ENCODE measurements at regions not wholly inside any gene's neighbourhood (a gene's known extent, or its start where the extent isn't known, plus 50 kb on each side); places are given as distances from the start of the nearest gene placed in this dataset.

DNA sequence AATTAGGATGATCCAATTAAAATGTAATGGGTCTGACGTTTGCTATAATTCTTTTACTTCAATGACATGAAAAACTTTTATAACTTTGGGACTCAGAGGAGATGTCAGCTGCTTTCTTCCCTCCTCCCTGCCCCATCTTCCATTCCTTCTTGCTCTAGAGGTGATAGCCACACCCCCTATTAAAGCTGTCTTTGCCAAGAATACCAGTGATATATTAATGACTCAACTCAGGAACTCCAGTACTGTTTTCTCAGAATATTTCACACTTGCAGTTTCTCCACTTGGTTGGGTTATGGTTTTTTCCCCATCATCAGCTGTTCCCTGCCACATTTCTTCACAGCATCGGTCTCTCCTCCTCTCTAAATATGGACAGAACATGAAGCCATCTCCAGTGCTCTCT lies 184.0 kb downstream of the KCNE4 start:
- peak; percentile 24 for DNase-seq

DNA sequence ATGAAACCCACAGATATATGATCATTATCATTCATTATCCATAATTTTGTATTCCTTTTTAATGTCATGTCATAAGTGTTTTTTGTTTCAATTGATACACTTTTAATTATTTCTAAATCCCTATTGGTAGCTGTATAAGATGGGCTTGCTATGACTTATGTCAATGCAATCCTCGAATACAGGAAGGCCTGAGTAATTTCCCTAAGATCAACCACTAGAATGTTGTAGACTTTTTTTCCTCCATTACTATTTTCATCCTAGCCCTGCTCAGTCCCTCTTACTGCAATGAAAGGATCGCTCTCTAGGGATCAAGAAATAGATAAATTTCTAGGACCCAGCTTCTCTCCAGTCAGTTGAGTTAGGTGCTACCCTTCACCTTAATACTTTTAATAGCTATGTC lies 186.3 kb downstream of the KCNE4 start:
- TF ChIP-seq CTCF (IDR thresholded peaks at IDR 0.05), result no peak
- Mint-ChIP-seq H3K4me1 (ENCODE audit: low read depth) (peaks cover 11% of the 10 kb centered on the region), H3K9me3 (no peaks in the 10 kb centered on the region), H3K27me3 (ENCODE audit: insufficient read depth) (no peaks in the 10 kb centered on the region; the same call in 1 of the 2 replicates), H3K4me3 (no peak overlapping the region), H3K27ac (no peak overlapping the region), H3K36me3 (ENCODE audit: low read depth) (no peaks in the 10 kb centered on the region)
- peak; percentile 16 for DNase-seq

More for the DNA sequence above, 184.0 kb downstream of the KCNE4 start:
- Mint-ChIP-seq H3K9me3 (no peaks in the 10 kb centered on the region), H3K36me3 (ENCODE audit: low read depth) (no peaks in the 10 kb centered on the region), H3K4me3 (no peak overlapping the region), H3K4me1 (ENCODE audit: low read depth) (peaks cover 11% of the 10 kb centered on the region), H3K27me3 (ENCODE audit: insufficient read depth) (peaks cover 4% of the 10 kb centered on the region), H3K27ac (no peak overlapping the region)
- no peak for TF ChIP-seq CTCF (IDR thresholded peaks at IDR 0.05)

DNA sequence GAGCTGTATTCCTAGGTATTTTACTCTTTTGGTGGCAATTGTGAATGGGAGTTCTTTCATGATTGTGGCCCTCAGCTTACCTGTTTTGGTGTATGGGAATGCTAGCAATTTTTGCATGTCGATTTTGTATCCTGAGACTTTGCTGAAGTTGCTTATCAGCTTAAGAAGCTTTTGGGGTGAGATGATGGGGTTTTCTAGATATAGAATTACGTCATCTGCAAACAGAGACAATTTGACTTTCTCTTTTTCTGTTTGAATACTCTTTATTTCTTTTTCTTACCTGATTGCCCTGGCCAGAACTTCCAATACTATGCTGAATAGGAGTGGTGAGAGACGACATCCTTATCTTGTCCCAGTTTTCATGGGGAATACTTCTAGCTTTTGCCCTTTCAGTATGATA lies 191.2 kb downstream of the KCNE4 start:
- no peak for DNase-seq
- Mint-ChIP-seq H3K27me3 (ENCODE audit: insufficient read depth) (no peaks in the 10 kb centered on the region; the same call in none of the 2 replicates), H3K36me3 (ENCODE audit: low read depth) (0 out of 2 replicates have a peak, but pooled peaks cover 4% of the 10 kb centered on the region), H3K4me1 (ENCODE audit: low read depth) (peaks cover 4% of the 10 kb centered on the region; the same call in 1 of the 2 replicates), H3K27ac (no peak overlapping the region), H3K9me3 (no peaks in the 10 kb centered on the region), H3K4me3 (no peak overlapping the region)
- no peak for TF ChIP-seq CTCF (IDR thresholded peaks at IDR 0.05)

GRCh38 chr2:223247136-223247535 lies 195.1 kb downstream of the KCNE4 start:
- no peaks in the 10 kb centered on the region for H3K9me3 Mint-ChIP-seq
- no peak overlapping the region for H3K27ac Mint-ChIP-seq
- peaks cover 3% of the 10 kb centered on the region for H3K27me3 Mint-ChIP-seq (ENCODE audit: insufficient read depth)
- H3K36me3 Mint-ChIP-seq (ENCODE audit: low read depth), result 0 out of 2 replicates have a peak, but pooled peaks cover 4% of the 10 kb centered on the region
- H3K4me1 Mint-ChIP-seq (ENCODE audit: low read depth), result no peaks in the 10 kb centered on the region
- no peak overlapping the region for H3K4me3 Mint-ChIP-seq
- peak; percentile 29 for DNase-seq
- TF ChIP-seq CTCF (IDR thresholded peaks at IDR 0.05), result peak; percentile 84

DNA sequence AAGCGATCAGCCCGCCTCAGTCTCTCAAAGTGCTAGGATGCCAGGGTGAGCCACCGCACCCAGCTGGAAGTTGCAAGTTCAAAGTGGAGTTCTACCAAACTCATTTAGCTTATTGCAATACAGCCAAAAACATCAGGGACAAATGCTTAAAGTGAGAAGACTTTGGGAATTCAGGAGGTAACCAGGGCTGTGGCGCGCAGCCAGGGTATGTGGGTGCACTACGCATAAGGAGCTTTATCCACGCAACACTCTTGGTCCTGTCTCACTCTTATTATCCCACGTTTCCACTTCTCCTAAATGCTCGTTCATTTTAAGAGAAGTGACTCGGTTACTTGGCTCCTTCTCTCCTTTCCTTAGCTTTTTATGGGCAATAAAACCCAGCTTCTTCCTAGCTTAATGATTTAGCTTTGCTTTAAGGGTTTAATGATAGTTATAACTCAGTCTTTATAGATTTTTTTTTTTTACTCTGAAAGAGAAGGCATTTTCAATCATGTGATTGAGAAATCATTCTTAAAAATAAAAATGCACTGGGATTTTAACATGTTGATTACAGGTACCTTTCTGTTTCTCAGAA lies 199.8 kb downstream of the KCNE4 start:
- no peaks in the 10 kb centered on the region for H3K4me1 Mint-ChIP-seq (ENCODE audit: low read depth)
- H3K4me3 Mint-ChIP-seq, result no peak overlapping the region
- peaks cover 3% of the 10 kb centered on the region for H3K27me3 Mint-ChIP-seq (ENCODE audit: insufficient read depth)
- H3K27ac Mint-ChIP-seq, result no peak overlapping the region
- H3K36me3 Mint-ChIP-seq (ENCODE audit: low read depth), result peaks cover 8% of the 10 kb centered on the region; the same call in 1 of the 2 replicates
- DNase-seq, result no peak
- H3K9me3 Mint-ChIP-seq, result peaks cover 11% of the 10 kb centered on the region
- TF ChIP-seq CTCF (IDR thresholded peaks at IDR 0.05), result no peak

Data from HFFc6 (cell line).